G401.6 (cell line): ENCODE measurements at regions not wholly inside any gene's neighbourhood (a gene's known extent, or its start where the extent isn't known, plus 50 kb on each side); places are given as distances from the start of the nearest gene placed in this dataset.
A peak's percentile ranks its signal among the peaks of the same experiment; 100 is the strongest.
"Not testable (repeated sequence)": the region's sequence is repeated elsewhere in the genome, so short reads cannot be mapped to it uniquely, and the experiment has no call there.

Experiments
- FAIRE-seq: peaks from 2 replicates; lab custom pipeline; 2012; peaks lifted over from hg19 to GRCh38; lab: Jason Lieb, UNC

- no peak for FAIRE-seq
These were observed 71.6 kb downstream of the TFAP2A start for GRCh38 chr6:10343320-10343719.

DNA sequence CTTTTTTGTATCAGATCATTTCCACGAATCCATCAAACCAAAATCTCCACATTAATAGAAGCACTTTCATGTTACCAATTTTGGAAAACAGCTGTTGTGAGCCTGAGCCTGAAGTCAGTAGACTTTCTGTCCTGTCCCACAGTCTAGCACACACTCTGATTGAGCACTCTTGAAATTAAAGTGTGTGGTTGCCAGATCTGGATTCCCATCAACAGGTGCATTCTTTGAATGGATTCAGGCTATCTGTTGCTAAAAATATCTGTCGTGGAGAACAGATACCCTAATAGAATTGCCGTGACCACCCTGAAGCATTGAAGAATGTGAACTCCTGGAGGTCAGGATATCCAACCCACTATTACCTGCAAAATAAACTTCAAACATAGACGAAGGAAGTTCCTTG is 73.3 kb downstream of the TFAP2A start:
- no peak for FAIRE-seq

DNA sequence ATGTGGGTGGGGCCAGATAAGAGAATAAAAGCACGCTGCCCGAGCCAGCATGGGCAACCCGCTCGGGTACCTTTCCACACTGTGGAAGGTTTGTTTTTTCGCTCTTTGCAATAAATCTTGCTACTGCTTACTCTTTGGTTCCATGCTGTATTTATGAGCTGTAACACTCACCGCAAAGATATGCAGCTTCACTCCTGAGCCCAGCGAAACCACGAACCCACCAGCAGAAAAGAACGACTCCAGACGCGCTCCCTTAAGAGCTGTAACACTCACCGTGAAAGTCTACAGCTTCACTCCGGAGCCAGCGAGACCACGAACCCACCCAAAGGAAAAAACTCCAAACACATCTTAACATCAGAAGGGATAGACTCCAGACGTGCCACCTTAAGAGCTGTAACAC is 76.7 kb downstream of the TFAP2A start:
- no peak for FAIRE-seq

DNA sequence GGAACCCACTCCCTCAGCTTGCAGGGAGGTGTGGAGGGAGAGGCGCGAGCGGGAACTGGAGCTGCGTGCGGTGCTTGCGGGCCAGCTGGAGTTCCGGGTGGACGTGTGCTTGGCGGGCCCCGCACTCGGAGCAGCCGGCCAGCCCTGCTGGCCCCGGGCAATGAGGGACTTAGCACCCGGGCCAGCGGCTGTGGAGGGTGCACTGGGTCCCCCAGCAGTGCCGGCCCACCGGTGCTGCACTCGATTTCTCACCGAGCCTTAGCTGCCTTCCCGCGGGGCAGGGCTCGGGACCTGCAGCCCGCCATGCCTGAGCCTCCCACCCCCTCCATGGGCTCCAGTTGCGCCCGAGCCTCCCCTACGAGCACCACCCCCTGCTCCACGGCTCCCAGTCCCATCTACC is 77.5 kb downstream of the TFAP2A start:
- not testable (repeated sequence) for FAIRE-seq

- FAIRE-seq = no peak
These were observed 82.8 kb downstream of the TFAP2A start for GRCh38 chr6:10332111-10332510.

GRCh38 chr6:10331334-10331968 is 83.4 kb downstream of the TFAP2A start:
- FAIRE-seq = no peak

GRCh38 chr6:10330515-10330914 is 84.4 kb downstream of the TFAP2A start:
- no peak for FAIRE-seq

DNA sequence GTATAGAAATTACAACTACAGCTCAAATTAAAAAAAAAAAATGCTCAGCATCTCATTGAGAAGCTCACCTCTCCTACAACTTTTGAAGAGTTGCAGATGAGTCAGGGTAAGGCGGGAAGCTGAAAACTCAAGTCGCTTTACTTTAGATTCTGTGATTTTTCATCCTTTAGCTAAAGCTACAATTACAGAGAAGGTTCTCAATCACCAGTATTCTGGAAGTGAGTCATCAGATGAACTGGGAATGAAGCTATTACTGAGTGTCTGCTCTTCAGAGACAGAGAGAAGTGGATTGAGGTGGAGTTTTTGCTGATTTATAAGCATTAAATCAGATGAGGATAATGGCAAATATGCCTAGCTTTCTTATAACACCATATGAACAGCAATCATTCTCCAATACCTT is 91.9 kb downstream of the TFAP2A start:
- peak; percentile 25 for FAIRE-seq

- FAIRE-seq = no peak
These were observed 94.6 kb downstream of the TFAP2A start for GRCh38 chr6:10320291-10320690.

DNA sequence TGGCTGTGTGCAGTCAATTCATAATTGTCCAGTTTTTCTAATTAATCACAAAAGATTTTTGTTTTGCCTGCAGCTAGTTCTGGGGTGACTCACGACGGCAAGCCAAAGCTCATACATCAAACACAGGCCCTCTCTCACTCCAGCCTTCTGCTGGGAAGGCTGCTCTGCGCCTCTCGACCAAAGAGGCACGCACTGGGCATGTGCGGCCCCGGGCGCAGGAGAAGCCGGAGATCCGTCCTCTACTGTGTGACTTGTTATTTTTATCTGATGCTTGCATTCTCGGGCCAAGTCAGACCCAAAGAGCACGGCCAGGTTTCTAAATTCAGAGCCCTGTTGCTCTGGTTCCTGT is 98.5 kb downstream of the TFAP2A start:
- FAIRE-seq = no peak

DNA sequence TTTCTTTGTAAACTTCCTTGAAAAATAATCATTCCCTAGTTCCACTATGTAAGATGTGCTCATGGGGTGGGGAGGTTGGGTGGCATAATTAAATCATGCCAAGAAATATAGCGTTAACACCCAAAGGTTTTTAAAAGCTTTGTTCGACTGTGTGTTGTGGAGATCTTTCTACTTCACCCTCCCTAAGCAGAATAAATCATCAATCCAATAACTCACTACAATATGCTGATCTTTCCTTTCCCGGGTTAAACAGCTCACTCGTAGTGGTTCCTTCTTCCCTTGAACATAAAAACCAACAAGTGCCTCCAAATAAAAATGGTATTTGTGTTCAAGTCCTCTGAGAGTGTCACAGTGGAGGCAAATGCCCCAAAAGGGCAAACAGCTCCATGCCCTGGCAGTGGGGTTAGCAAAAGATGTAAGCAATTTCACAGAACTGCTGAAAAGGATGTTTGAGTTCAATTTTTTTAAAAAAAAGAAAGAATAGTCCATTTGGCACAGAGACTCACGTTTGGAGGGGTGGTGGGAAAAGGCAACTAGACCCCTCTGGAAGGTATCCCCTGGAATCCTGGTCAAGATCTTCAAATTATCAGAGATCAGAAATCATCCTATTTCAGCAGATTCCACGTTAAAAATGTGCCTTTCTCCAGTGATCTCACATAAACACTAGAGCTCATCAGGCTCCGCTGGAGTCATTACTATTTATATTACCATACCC is 99.1 kb downstream of the TFAP2A start:
- FAIRE-seq = no peak

DNA sequence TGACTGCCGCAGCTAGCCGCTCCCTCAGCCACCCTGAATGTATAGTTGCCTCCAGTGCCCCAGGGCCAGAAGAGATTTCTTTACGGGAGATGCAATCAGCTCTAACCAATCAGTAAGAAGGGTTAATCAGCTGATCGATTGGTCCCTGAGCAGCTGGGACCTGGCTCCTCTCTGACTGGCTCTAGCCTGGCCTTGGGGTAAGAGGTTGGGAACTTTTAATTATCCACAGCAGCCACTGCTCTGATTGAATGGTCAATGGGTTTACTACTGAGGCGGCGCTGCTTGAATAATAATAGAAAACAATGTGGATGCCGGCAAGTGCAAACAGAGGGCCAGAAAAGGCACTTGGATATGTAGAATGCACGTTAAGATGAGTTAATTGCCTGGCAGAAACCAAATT is 99.8 kb downstream of the TFAP2A start:
- no peak for FAIRE-seq

GRCh38 chr6:10314163-10314955 is 100.5 kb downstream of the TFAP2A start:
- FAIRE-seq = no peak

GRCh38 chr6:10313799-10314162 is 101.1 kb downstream of the TFAP2A start:
- no peak for FAIRE-seq

GRCh38 chr6:10312445-10312844 is 102.4 kb downstream of the TFAP2A start:
- no peak for FAIRE-seq

- FAIRE-seq = not testable (repeated sequence)
These were observed 103.1 kb downstream of the TFAP2A start for GRCh38 chr6:10311546-10312405.

DNA sequence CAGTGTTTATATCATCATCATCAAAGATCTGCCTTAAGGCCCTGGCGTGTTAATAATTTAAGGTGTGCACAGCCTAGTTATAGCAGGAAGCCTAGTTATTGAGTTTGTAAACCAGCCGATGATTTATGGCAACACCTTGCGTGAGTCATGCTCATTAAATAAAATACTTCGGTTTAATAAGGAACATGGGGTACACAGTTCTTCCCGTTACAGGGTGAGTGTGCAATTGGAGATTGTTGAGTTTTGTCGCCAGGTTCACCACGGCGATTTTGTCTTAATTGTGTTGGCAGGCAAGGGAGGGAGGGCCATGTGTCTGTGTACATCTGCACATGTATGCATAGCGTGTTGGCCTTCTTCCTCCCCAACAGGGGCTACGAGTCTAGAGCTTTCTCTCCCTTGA is 104.0 kb downstream of the TFAP2A start:
- FAIRE-seq = no peak

DNA sequence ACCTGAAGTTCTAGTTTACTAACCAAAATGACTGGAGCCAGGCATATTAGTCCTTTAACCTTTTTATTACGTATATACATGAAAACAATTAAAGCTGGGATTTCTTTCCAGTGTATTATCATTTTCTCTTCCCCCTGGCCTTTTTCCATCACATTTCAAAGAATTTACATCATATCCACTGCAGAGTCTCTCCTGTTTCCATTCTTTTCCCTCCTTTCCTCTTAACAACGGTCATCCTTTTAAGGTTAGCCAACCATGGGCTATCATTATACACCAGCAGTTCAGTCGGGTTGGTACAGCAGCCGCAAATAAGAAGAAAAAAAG is 104.6 kb downstream of the TFAP2A start:
- no peak for FAIRE-seq

- no peak for FAIRE-seq
These were observed 105.2 kb downstream of the TFAP2A start for GRCh38 chr6:10309457-10310329.

- no peak for FAIRE-seq
These were observed 107.4 kb downstream of the TFAP2A start for GRCh38 chr6:10307476-10307875.

- peak; percentile 23 for FAIRE-seq
These were observed 107.8 kb downstream of the TFAP2A start for GRCh38 chr6:10307028-10307427.
